Esophagus muscularis mucosa (tissue), 4 donors: ENCODE measurements at regions not wholly inside any gene's neighbourhood (a gene's known extent, or its start where the extent isn't known, plus 50 kb on each side); places are given as distances from the start of the nearest gene placed in this dataset.

Source experiments
- DNase-seq: peaks from one replicate; pipeline ENCODE4 v3.0.0-alpha.2; 2017; ENCODE audit errors: extremely low spot score
- H3K27ac ChIP-seq, 4 donors: fragments of 200-600 bp; sonication (generic); replicated peaks in 1 of 4; 1 replicate in 3 of 4; 2 replicates in 1 of 4; pipeline ENCODE4 v1.5.1; 2016 to 2019; ENCODE audit warnings: mild to moderate bottlenecking in 1 of 4
- H3K27me3 ChIP-seq, 4 donors: fragments of 200-600 bp; sonication (generic); one replicate each; pipeline versions ENCODE4 v1.5.1 to v1.6.0; 2016 to 2019
- H3K36me3 ChIP-seq, 4 donors: fragments of 200-600 bp; sonication (generic); one replicate each; pipeline ENCODE4 v1.5.1; 2016 to 2019
- H3K4me1 ChIP-seq, 4 donors: fragments of 200-600 bp; sonication (generic); one replicate each; pipeline ENCODE4 v1.5.1; 2016 to 2019
- H3K4me3 ChIP-seq, 4 donors: fragments of 200-600 bp; sonication (generic); 1 replicate in 2 of 4; 2 replicates in 2 of 4; pipeline ENCODE4 v1.5.1; 2016 to 2019; ENCODE audit warnings: mild to moderate bottlenecking in 4 of 4, moderate library complexity in 1 of 4
- H3K9me3 ChIP-seq, 4 donors: fragments of 200-600 bp; sonication (generic); 1 replicate in 3 of 4; 2 replicates in 1 of 4; pipeline ENCODE4 v1.5.1; 2016 to 2019
- EP300 ChIP-seq: sonication (generic); formaldehyde crosslinking; IDR thresholded peaks from one replicate; pipeline ENCODE4 v1.6.1; 2017; ENCODE audit warnings: antibody characterized with exemption
- POLR2A ChIP-seq: fragments of 450-650 bp; IDR thresholded peaks from one replicate; pipeline ENCODE4 v1.6.1; 2017; ENCODE audit warnings: antibody characterized with exemption, moderate library complexity, mild to moderate bottlenecking, low read depth
- POLR2AphosphoS5 ChIP-seq, 2 donors: sonication (generic); formaldehyde crosslinking; IDR thresholded peaks; one replicate each; pipeline ENCODE4 v1.6.1; 2017; ENCODE audit warnings: antibody characterized with exemption in 2 of 2
- WGBS: methylation state at CpG from one replicate; pipeline ENCODE4 v1.1.5; 2018; 5-methylcytosine and 5-hydroxymethylcytosine counted together
- intact Hi-C: fragments of 100-400 bp; cut with DNase I; formaldehyde crosslinking; loops from one replicate; pipeline ENCODE4 v1.15.1; 2023
- TF ChIP-seq, protein P1 (sequence below), 3 experiments: fragments of 200-600 bp in 2 of 3; fragments of 450-650 bp in 1 of 3; sonication (generic) in 2 of 3; IDR thresholded peaks; one replicate each; pipeline ENCODE4 v1.5.1; 2017 to 2019; ENCODE audit warnings: antibody characterized with exemption in 3 of 3, mild to moderate bottlenecking in 2 of 3, moderate library complexity in 1 of 3

GRCh38 chr7:132053871-132054270, 497.4 kb upstream of the PODXL start:
- no peak for DNase-seq
- Histone ChIP-seq H3K27me3 (no peaks in the 10 kb centered on the region), H3K36me3 (no peaks in the 10 kb centered on the region), H3K9me3 (peaks cover 0 to 4% (median 0%) of the 10 kb centered on the region in 4 donors), H3K4me1 (peaks cover 0 to 49% (median 38%) of the 10 kb centered on the region in 4 donors), H3K27ac (peak overlapping the region in 1 of 4 donors; percentile 35), H3K4me3 (no peak overlapping the region)
- intact Hi-C loops, result no loop called here
- WGBS, result 61% methylated on average over 2 of the region's 2 CpGs
- TF ChIP-seq POLR2A (no peak), POLR2AphosphoS5 (IDR thresholded peaks at IDR 0.05) (no peak), EP300 (no peak)
- TF ChIP-seq, protein P1, sequence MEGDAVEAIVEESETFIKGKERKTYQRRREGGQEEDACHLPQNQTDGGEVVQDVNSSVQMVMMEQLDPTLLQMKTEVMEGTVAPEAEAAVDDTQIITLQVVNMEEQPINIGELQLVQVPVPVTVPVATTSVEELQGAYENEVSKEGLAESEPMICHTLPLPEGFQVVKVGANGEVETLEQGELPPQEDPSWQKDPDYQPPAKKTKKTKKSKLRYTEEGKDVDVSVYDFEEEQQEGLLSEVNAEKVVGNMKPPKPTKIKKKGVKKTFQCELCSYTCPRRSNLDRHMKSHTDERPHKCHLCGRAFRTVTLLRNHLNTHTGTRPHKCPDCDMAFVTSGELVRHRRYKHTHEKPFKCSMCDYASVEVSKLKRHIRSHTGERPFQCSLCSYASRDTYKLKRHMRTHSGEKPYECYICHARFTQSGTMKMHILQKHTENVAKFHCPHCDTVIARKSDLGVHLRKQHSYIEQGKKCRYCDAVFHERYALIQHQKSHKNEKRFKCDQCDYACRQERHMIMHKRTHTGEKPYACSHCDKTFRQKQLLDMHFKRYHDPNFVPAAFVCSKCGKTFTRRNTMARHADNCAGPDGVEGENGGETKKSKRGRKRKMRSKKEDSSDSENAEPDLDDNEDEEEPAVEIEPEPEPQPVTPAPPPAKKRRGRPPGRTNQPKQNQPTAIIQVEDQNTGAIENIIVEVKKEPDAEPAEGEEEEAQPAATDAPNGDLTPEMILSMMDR (IDR thresholded peaks at IDR 0.05), result no peak

GRCh38 chr7:132051311-132051710, 494.9 kb upstream of the PODXL start:
- H3K27me3 ChIP-seq, result no peaks in the 10 kb centered on the region
- H3K9me3 ChIP-seq, result no peaks in the 10 kb centered on the region
- DNase-seq, result no peak
- no peak overlapping the region for H3K4me3 ChIP-seq
- H3K4me1 ChIP-seq, result peaks cover 0 to 49% (median 38%) of the 10 kb centered on the region in 4 donors
- H3K27ac ChIP-seq, result peak overlapping the region in 3 of 4 donors; percentile 18 to 39 (median 36)
- intact Hi-C loops, result no loop called here
- WGBS, result 29% methylated on average over 3 of the region's 3 CpGs
- no peaks in the 10 kb centered on the region for H3K36me3 ChIP-seq
- TF ChIP-seq, protein P1 (IDR thresholded peaks at IDR 0.05), result no peak

DNA sequence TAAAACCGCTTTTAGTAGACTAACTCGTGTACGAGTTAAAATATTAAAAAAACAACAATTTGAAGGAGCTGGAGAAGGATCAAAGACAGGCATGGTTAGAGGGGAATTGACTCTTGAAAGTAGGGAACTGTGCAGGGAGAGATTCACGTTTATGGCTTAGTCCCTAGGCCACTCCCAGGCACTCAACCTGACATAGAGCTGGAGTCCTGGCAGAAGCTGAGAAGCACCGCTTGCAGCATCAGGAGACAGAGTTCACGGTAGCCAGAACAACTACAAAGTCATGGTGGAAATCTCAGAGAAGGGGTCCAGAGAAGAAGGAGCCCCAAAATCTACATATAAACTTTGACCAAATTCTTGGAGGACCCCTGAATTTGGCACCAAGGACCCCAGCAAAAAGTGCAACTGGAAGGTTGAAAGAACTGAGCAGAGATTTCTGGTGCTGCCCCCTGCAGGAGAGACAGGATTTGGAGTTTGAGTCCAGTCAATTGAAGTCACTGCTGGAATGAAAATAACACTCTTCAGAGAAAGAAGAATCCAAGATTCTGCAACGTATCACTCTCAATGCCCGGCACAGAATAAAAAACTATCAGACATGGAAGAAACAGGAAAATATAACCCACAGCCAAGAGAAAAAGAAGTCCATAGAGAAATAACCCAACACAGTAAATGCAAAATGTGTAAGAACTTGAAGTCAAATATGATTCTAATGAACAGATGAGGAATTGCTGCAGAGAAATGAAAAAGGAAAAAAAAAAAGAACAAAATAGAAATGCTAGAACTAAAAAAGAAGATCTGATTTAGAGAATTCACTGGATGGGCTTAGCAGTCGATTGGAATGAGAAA, 493.3 kb upstream of the PODXL start:
- H3K4me3 ChIP-seq, result no peak overlapping the region
- H3K9me3 ChIP-seq, result no peaks in the 10 kb centered on the region
- TF ChIP-seq, protein P1 (IDR thresholded peaks at IDR 0.05), result peak in 1 of 3 experiments; percentile 42
- no peak for TF ChIP-seq POLR2A
- no peak overlapping the region for H3K27ac ChIP-seq
- WGBS, result 73% methylated on average over 9 of the region's 9 CpGs
- H3K4me1 ChIP-seq, result peaks cover 0 to 37% (median 26%) of the 10 kb centered on the region in 4 donors
- H3K36me3 ChIP-seq, result no peaks in the 10 kb centered on the region
- no peak for DNase-seq
- intact Hi-C loops, result no loop called here
- H3K27me3 ChIP-seq, result no peaks in the 10 kb centered on the region

GRCh38 chr7:132045481-132045980, 489.1 kb upstream of the PODXL start:
- WGBS, result 100% methylated on average over 2 of the region's 2 CpGs

More at GRCh38 chr7:132045481-132045980, 489.1 kb upstream of the PODXL start:
- Histone ChIP-seq H3K27me3 (no peaks in the 10 kb centered on the region), H3K4me1 (no peaks in the 10 kb centered on the region), H3K4me3 (no peak overlapping the region), H3K36me3 (no peaks in the 10 kb centered on the region), H3K27ac (no peak overlapping the region), H3K9me3 (no peaks in the 10 kb centered on the region)
- no peak for TF ChIP-seq POLR2AphosphoS5 (IDR thresholded peaks at IDR 0.05)
- TF ChIP-seq POLR2A, result no peak
- TF ChIP-seq, protein P1 (IDR thresholded peaks at IDR 0.05), result no peak
- no peak for TF ChIP-seq EP300
- intact Hi-C loops, result no loop called here
- peak; percentile 89 for DNase-seq
